SU-DHL-6 (cell line): ENCODE measurements at regions not wholly inside any gene's neighbourhood (a gene's known extent, or its start where the extent isn't known, plus 50 kb on each side); places are given as distances from the start of the nearest gene placed in this dataset.

Experiments
- EZH2phosphoT487 ChIP-seq: fragments of 200-600 bp; sonication (generic), shearing (Covaris generic); conservative IDR thresholded peaks from 2 replicates; pipeline ENCODE4 v1.6.1; 2018; ENCODE audit warnings: mild to moderate bottlenecking, antibody characterized with exemption, low read length, moderate library complexity, mixed read lengths
- TF ChIP-seq, protein P1 (sequence below): fragments of 200-600 bp; sonication (generic); IDR thresholded peaks from one replicate; pipeline ENCODE4 v1.5.1; 2017; ENCODE audit warnings: antibody characterized with exemption, mild to moderate bottlenecking, low read length, moderate library complexity; ENCODE audit not compliant: insufficient read depth, poor library complexity, severe bottlenecking

DNA sequence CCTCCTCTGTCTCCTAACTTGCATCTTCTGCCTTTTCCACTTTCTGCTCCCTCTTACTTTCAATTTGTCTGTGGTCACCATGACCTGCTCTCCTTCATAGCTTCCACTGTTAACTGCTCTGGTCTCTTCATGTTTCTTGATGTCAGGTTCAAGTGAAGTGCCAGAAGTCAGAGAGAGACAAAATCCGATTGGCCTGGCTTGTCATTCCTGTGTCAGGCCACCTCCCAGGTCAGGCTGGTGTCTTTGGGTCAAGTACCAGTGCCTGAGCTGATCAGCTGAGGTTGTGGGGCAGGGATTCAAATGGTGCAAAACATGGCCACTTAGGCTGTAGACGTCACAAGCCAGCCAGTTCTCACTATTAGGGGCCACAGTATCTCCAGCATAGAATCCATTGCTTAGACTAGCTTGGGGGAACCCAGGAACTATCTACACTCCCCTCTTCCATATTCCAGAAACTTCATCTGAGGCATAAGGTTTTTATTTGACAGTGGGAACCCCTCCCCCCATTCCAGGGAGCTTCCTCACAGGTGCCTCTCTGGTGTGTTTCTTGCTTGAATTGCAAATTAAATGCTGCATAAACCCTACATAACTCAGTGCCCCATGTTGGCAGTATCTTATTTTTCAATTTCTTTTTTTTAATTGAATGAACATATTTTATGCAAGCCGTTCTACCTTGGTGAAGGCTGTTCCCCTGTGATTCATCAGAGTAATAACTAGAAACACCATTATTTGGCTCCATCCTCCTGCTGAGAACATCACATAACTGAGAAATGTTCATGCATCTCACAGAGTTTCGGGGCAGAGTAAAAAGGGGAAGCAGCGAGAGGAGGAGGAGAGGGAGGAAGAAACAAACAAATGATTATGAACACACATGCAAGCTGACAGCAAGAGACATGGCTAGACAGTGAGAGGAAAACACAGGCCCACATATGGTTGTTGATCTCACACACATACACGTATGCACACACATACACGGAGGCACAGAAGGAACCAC is 175.8 kb downstream of the TLE3 start:
- TF ChIP-seq, protein P1, sequence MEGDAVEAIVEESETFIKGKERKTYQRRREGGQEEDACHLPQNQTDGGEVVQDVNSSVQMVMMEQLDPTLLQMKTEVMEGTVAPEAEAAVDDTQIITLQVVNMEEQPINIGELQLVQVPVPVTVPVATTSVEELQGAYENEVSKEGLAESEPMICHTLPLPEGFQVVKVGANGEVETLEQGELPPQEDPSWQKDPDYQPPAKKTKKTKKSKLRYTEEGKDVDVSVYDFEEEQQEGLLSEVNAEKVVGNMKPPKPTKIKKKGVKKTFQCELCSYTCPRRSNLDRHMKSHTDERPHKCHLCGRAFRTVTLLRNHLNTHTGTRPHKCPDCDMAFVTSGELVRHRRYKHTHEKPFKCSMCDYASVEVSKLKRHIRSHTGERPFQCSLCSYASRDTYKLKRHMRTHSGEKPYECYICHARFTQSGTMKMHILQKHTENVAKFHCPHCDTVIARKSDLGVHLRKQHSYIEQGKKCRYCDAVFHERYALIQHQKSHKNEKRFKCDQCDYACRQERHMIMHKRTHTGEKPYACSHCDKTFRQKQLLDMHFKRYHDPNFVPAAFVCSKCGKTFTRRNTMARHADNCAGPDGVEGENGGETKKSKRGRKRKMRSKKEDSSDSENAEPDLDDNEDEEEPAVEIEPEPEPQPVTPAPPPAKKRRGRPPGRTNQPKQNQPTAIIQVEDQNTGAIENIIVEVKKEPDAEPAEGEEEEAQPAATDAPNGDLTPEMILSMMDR: no peak
- no peak for TF ChIP-seq EZH2phosphoT487
